ENCODE measurements at regions not wholly inside any gene's neighbourhood (a gene's known extent, or its start where the extent isn't known, plus 50 kb on each side); places are given as distances from the start of the nearest gene placed in this dataset.
A peak's percentile ranks its signal among the peaks of the same experiment; 100 is the strongest.

GRCh38 chr3:197428117-197428801, 127.5 kb downstream of the BDH1 start:
- Mint-ChIP-seq H3K36me3 (ENCODE audit: low read depth) (no peaks in the 10 kb centered on the region), H3K4me3 (peak overlapping the region; percentile 68), H3K4me1 (ENCODE audit: low read depth) (peaks cover 52% of the 10 kb centered on the region), H3K9me3 (no peaks in the 10 kb centered on the region), H3K27ac (peak overlapping the region; percentile 78), H3K27me3 (ENCODE audit: insufficient read depth) (peaks cover 18% of the 10 kb centered on the region)
- DNase-seq (ENCODE audit: low spot score) = peak; percentile 59
- intact Hi-C loops (cut with micrococcal nuclease) = loop anchor here (5.0 kb wide), 1 partner anchor 36 kb away; no protein-coding TSS in a partner anchor

DNA sequence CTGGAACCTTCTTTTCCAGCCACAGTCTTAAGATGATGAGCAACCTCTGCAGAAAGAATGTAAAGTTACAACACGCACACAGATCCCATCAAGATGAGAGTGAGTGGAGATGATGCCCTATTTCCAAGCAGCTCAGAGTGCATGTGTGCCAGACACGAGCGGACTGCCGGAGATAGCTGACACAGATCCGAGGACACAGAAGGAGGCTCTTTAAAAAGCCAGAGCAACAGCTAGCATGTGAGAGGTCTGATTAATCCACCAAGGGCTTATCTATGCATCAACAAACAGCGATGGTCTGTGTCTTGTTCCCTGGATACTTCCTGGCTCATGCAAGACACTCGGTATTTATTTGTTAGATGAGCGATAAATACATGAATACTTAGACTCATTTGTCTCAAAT, 128.6 kb upstream of the DLG1 start:
- Mint-ChIP-seq H3K9me3 (no peaks in the 10 kb centered on the region), H3K36me3 (ENCODE audit: low read depth) (no peaks in the 10 kb centered on the region), H3K4me1 (ENCODE audit: low read depth) (peaks cover 43% of the 10 kb centered on the region), H3K27ac (no peak overlapping the region), H3K4me3 (no peak overlapping the region), H3K27me3 (ENCODE audit: insufficient read depth) (peaks cover 14% of the 10 kb centered on the region)
- DNase-seq (ENCODE audit: low spot score) = no peak
- intact Hi-C loops (cut with micrococcal nuclease) = loop anchor here (5.0 kb wide), 1 partner anchor 35 kb away; no protein-coding TSS in a partner anchor

DNA sequence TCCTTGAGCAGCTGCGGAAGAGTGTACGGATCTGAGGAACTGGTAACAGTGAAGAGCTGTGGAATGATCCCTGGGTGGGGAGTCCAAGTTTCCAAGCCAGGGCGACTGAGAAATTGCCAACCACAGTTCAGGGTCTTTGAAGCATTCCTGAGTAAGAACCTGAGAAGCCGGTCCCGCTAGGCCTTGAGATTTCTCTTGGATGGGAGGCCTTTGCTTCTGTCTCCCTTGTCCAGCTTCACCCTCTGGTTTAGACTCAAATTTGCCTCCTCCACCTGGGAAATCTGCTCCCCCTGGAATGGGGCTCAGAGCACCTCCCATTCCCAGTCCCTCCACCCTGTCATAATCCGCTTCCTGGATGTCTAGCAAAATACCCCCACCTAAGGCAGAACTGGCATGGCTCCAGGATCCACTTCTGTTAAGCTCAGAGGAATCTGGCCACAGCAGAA, 127.7 kb upstream of the DLG1 start:
- intact Hi-C loops (cut with micrococcal nuclease) = loop anchor here (5.0 kb wide), 1 partner anchor 34 kb away; no protein-coding TSS in a partner anchor
- peaks cover 41% of the 10 kb centered on the region for H3K4me1 Mint-ChIP-seq (ENCODE audit: low read depth)
- H3K27ac Mint-ChIP-seq = no peak overlapping the region
- H3K36me3 Mint-ChIP-seq (ENCODE audit: low read depth) = no peaks in the 10 kb centered on the region
- H3K9me3 Mint-ChIP-seq = no peaks in the 10 kb centered on the region
- no peak for DNase-seq (ENCODE audit: low spot score)
- H3K27me3 Mint-ChIP-seq (ENCODE audit: insufficient read depth) = peaks cover 12% of the 10 kb centered on the region
- no peak overlapping the region for H3K4me3 Mint-ChIP-seq

DNA sequence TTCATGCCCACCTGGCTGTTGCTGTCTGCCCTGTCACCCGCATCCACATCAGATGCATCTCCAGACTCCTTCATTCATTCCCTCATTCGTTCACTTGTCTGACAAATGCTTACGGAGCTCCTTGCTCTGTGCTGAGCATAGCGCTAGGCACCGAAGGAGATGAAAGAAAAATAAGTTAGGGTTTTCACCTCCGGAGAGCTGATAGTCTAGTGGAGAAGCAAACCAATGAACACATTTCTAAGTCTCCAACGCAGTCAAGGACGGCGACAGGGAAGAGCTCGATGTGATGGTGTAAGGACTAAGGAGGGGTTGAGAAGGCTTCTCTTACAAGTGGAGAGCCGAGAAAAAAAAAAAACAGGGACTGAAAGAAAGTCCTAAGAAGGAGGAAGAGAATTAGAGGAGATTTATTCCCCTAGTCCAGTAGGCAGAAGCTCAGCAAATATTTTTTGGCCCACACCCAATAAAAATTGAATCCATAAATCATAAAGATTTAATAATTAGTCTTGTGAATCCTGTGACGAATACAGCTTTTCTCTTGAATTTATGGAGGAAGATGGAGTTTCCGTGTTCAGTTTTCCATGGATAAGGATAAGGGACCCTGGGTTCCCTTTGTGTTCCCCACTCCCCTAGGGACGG, 127.2 kb upstream of the DLG1 start:
- no peak overlapping the region for H3K4me3 Mint-ChIP-seq
- intact Hi-C loops (cut with micrococcal nuclease) = loop anchor here (5.0 kb wide), 1 partner anchor 33 kb away; no protein-coding TSS in a partner anchor
- H3K27ac Mint-ChIP-seq = no peak overlapping the region
- DNase-seq (ENCODE audit: low spot score) = no peak
- H3K9me3 Mint-ChIP-seq = no peaks in the 10 kb centered on the region
- H3K4me1 Mint-ChIP-seq (ENCODE audit: low read depth) = peaks cover 37% of the 10 kb centered on the region
- H3K27me3 Mint-ChIP-seq (ENCODE audit: insufficient read depth) = peaks cover 12% of the 10 kb centered on the region
- no peaks in the 10 kb centered on the region for H3K36me3 Mint-ChIP-seq (ENCODE audit: low read depth)

DNA sequence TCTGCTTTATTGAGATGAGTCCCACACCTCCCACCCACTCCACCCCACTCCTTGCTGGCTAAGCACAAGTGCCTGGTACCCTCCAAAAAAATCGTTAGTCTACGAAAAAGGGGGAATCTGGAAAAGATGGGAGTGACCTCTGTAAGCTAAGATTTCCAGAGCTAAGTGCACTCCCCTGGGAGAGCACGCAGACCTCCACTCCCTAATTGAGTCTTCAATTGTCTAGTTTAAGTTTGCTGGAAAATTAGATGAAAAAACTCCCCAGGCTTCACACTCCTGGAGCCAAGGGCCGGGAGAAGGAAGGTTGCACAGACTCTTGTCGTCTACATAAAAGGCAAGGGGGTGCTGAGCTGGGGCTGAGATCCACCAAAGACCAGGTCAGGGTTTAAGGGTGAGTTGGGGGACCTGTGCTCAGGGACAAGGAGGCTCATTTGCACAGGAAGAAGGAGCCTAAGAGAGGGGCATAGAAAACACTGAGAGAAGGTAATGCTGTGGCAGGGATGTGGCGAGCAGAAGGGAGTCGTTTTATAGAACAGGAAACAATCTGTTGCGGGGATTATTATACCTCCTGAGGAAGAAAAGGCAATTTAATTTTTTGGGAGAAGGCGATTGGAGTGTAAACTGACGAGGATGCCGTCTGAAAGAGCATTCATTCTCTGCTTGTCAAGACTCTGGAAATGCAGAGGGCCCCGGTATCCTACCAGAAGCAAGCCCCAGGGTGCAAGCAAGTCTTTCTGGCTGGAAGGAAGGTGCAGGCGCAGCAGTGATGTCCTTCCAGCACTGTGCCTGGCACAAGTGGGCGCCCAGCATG, 126.5 kb upstream of the DLG1 start:
- H3K9me3 Mint-ChIP-seq = no peaks in the 10 kb centered on the region
- no peak overlapping the region for H3K27ac Mint-ChIP-seq
- H3K27me3 Mint-ChIP-seq (ENCODE audit: insufficient read depth) = peaks cover 12% of the 10 kb centered on the region
- no peak for DNase-seq (ENCODE audit: low spot score)
- no peaks in the 10 kb centered on the region for H3K36me3 Mint-ChIP-seq (ENCODE audit: low read depth)
- intact Hi-C loops (cut with micrococcal nuclease) = loop anchor here (5.0 kb wide), 1 partner anchor 33 kb away; no protein-coding TSS in a partner anchor
- no peak overlapping the region for H3K4me3 Mint-ChIP-seq
- H3K4me1 Mint-ChIP-seq (ENCODE audit: low read depth) = peaks cover 37% of the 10 kb centered on the region

DNA sequence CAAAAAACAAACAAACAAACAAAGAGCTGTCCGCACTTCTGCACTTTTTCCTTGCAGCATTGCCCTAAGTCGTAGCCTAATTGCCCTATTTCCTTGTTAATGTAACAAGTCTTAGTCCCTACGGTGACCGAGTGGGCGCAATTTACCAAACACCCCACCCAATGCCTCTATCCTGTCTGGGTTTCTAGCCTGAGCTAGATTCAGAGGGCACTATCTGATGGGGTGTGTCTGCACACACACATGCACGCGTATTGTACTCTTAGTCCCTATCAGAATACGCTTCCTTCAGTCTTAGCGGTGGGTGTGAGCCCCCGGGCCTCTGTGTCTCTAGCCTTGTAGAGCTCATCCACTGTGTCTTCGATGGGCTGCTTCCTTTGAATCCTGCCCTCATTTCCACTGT, 125.9 kb upstream of the DLG1 start:
- Mint-ChIP-seq H3K27ac (no peak overlapping the region), H3K4me3 (no peak overlapping the region), H3K27me3 (ENCODE audit: insufficient read depth) (peaks cover 12% of the 10 kb centered on the region), H3K4me1 (ENCODE audit: low read depth) (peaks cover 33% of the 10 kb centered on the region), H3K36me3 (ENCODE audit: low read depth) (no peaks in the 10 kb centered on the region), H3K9me3 (no peaks in the 10 kb centered on the region)
- DNase-seq (ENCODE audit: low spot score) = no peak
- intact Hi-C loops (cut with micrococcal nuclease) = no loop called here

- peaks cover 18% of the 10 kb centered on the region for H3K27me3 Mint-ChIP-seq (ENCODE audit: insufficient read depth)
These were observed 125.0 kb upstream of the DLG1 start for GRCh38 chr3:197423376-197423775.

GRCh38 chr3:197422506-197422905, 124.1 kb upstream of the DLG1 start:
- Mint-ChIP-seq H3K9me3 (no peaks in the 10 kb centered on the region), H3K27ac (no peak overlapping the region), H3K27me3 (ENCODE audit: insufficient read depth) (peaks cover 21% of the 10 kb centered on the region), H3K36me3 (ENCODE audit: low read depth) (no peaks in the 10 kb centered on the region), H3K4me1 (ENCODE audit: low read depth) (peaks cover 15% of the 10 kb centered on the region), H3K4me3 (no peak overlapping the region)
- no peak for DNase-seq (ENCODE audit: low spot score)
- intact Hi-C loops (cut with micrococcal nuclease) = no loop called here

More at GRCh38 chr3:197423376-197423775, 125.0 kb upstream of the DLG1 start:
- no peaks in the 10 kb centered on the region for H3K9me3 Mint-ChIP-seq
- intact Hi-C loops (cut with micrococcal nuclease) = no loop called here
- peaks cover 24% of the 10 kb centered on the region for H3K4me1 Mint-ChIP-seq (ENCODE audit: low read depth)
- no peak overlapping the region for H3K27ac Mint-ChIP-seq
- DNase-seq (ENCODE audit: low spot score) = no peak
- H3K36me3 Mint-ChIP-seq (ENCODE audit: low read depth) = no peaks in the 10 kb centered on the region
- no peak overlapping the region for H3K4me3 Mint-ChIP-seq

DNA sequence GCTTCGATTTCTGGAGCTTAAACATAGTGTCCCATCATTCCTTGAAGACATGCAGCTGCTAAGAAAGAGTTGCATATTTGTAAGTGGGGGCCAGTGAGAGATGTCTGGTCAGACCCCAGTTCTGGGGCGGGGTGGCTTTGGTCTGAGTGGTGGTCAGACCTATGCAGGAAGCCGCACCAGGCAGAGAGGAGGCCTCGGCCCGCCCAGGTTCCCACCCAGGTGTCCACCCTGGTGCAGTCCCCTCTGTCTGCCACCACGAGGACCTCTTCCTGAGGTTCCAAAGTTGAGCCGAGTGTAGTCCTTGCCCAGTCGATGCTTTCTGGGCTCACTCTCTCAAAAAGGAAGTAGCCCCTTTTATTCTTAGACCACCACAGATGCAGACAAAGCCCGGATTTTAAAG, 122.6 kb upstream of the DLG1 start:
- intact Hi-C loops (cut with micrococcal nuclease) = no loop called here

GRCh38 chr3:197420566-197420965, 122.2 kb upstream of the DLG1 start:
- H3K27me3 Mint-ChIP-seq (ENCODE audit: insufficient read depth) = peaks cover 21% of the 10 kb centered on the region
- intact Hi-C loops (cut with micrococcal nuclease) = no loop called here
- H3K36me3 Mint-ChIP-seq (ENCODE audit: low read depth) = no peaks in the 10 kb centered on the region
- H3K27ac Mint-ChIP-seq = no peak overlapping the region
- no peak for DNase-seq (ENCODE audit: low spot score)
- H3K4me1 Mint-ChIP-seq (ENCODE audit: low read depth) = peaks cover 6% of the 10 kb centered on the region
- H3K4me3 Mint-ChIP-seq = no peak overlapping the region
- no peaks in the 10 kb centered on the region for H3K9me3 Mint-ChIP-seq

More for the DNA sequence above, 122.6 kb upstream of the DLG1 start:
- Mint-ChIP-seq H3K27ac (no peak overlapping the region), H3K4me3 (no peak overlapping the region), H3K27me3 (ENCODE audit: insufficient read depth) (peaks cover 22% of the 10 kb centered on the region), H3K9me3 (no peaks in the 10 kb centered on the region), H3K4me1 (ENCODE audit: low read depth) (peaks cover 6% of the 10 kb centered on the region), H3K36me3 (ENCODE audit: low read depth) (no peaks in the 10 kb centered on the region)
- DNase-seq (ENCODE audit: low spot score) = no peak

GRCh38 chr3:197420115-197420514, 121.7 kb upstream of the DLG1 start:
- Mint-ChIP-seq H3K4me1 (ENCODE audit: low read depth) (peaks cover 6% of the 10 kb centered on the region), H3K36me3 (ENCODE audit: low read depth) (no peaks in the 10 kb centered on the region), H3K27me3 (ENCODE audit: insufficient read depth) (peaks cover 19% of the 10 kb centered on the region), H3K4me3 (no peak overlapping the region), H3K27ac (no peak overlapping the region), H3K9me3 (no peaks in the 10 kb centered on the region)
- no peak for DNase-seq (ENCODE audit: low spot score)
- intact Hi-C loops (cut with micrococcal nuclease) = no loop called here

DNA sequence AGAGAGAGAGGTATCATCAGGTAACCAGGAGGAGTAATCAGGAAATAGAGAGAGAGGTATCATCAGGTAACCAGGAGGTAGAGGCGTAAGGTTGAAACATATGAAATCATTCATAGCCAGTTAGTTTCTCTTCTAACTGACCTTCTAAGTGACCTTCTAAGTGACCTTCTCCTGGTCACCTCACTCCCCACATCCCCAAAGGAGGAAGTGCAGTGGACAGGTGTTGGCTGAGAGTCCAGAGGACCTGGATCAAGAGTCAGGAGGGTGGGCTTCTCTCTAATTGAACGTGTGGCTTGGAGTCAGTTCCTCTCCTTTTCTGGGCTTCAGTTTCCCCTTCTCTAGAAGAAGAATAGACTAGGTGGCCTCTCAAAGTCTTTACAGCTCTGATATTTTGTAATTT, 121.3 kb upstream of the DLG1 start:
- Mint-ChIP-seq H3K27me3 (ENCODE audit: insufficient read depth) (peaks cover 15% of the 10 kb centered on the region), H3K4me3 (no peak overlapping the region)
- intact Hi-C loops (cut with micrococcal nuclease) = no loop called here

More for the DNA sequence above, 121.3 kb upstream of the DLG1 start:
- Mint-ChIP-seq H3K9me3 (no peaks in the 10 kb centered on the region), H3K4me1 (ENCODE audit: low read depth) (peaks cover 6% of the 10 kb centered on the region), H3K36me3 (ENCODE audit: low read depth) (no peaks in the 10 kb centered on the region), H3K27ac (no peak overlapping the region)
- no peak for DNase-seq (ENCODE audit: low spot score)

Data from activated T-helper 1 cell treated with anti-CD3 and anti-CD28 coated beads, Interleukin-12 subunit alpha, Interleukin-12 subunit beta, Interleukin-2, Interleukin-4 antibody, amounts not matched to agents 30 ng/mL and 10 ng/mL and 1 ng/mL, durations not matched to agents 14 hours and 24 hours and 36 hours (primary cell).